Kidney (tissue), 13 donors: ENCODE measurements at regions not wholly inside any gene's neighbourhood (a gene's known extent, or its start where the extent isn't known, plus 50 kb on each side); places are given as distances from the start of the nearest gene placed in this dataset.

Experiments used
- DNase-seq, 5 donors: peaks; one replicate each; pipeline ENCODE4 v3.0.0-alpha.2; 2013 to 2020
- FAIRE-seq: peaks from 2 replicates; lab custom pipeline; 2012; peaks lifted over from hg19 to GRCh38; lab: Jason Lieb, UNC
- H3K27ac ChIP-seq, 2 donors: one replicate each; pipeline ENCODE4 v1.7.0; 2013; ENCODE audit warnings: low read depth in 2 of 2, low read length in 2 of 2, inconsistent platforms in 1 of 2
- H3K27me3 ChIP-seq: one replicate; pipeline ENCODE4 v1.7.1; 2013; ENCODE audit warnings: low read length, inconsistent platforms; ENCODE audit not compliant: control insufficient read depth, insufficient read depth
- H3K36me3 ChIP-seq, 3 donors: one replicate each; pipeline versions ENCODE4 v1.7.0 to v1.7.1; 2013; ENCODE audit warnings: low read length in 3 of 3, control low read depth in 1 of 3, inconsistent platforms in 1 of 3; ENCODE audit not compliant: insufficient read depth in 3 of 3, control insufficient read depth in 2 of 3
- H3K4me1 ChIP-seq, 3 donors: one replicate each; pipeline versions ENCODE4 v1.7.0 to v1.7.1; 2013; ENCODE audit warnings: low read length in 3 of 3, inconsistent platforms in 1 of 3, low read depth in 1 of 3; ENCODE audit not compliant: control insufficient read depth in 2 of 3, insufficient read depth in 2 of 3
- H3K4me3 ChIP-seq, 3 donors: one replicate each; pipeline versions ENCODE4 v1.7.0 to v1.8.1; 2013; ENCODE audit warnings: low read length in 3 of 3, control low read depth in 1 of 3, inconsistent platforms in 1 of 3
- H3K9ac ChIP-seq, 3 donors: one replicate each; pipeline versions ENCODE4 v1.7.0 to v1.7.1; 2013; ENCODE audit warnings: low read length in 3 of 3, control low read depth in 1 of 3, inconsistent platforms in 1 of 3
- H3K9me3 ChIP-seq, 3 donors: one replicate each; pipeline versions ENCODE4 v1.7.0 to v1.7.1; 2013; ENCODE audit warnings: low read length in 3 of 3, control low read depth in 1 of 3, inconsistent platforms in 1 of 3; ENCODE audit not compliant: control insufficient read depth in 2 of 3, insufficient read depth in 1 of 3
- intact Hi-C: fragments of 100-400 bp; cut with DNase I; formaldehyde crosslinking; loops from one replicate; pipeline ENCODE4 v1.11.1; 2022
- TF ChIP-seq, protein P1 (sequence below): IDR thresholded peaks from 3 replicates; pipeline ENCODE4 v1.5.1; 2012; ENCODE audit warnings: mild to moderate bottlenecking, moderate library complexity, borderline replicate concordance; ENCODE audit not compliant: insufficient read depth; ENCODE audit errors: extremely low read depth
- donor health status: control.
- donor health status: control.
- donor health status: control.
- donor health status: control.
- donor health status: control.
- donor health status: DM: yes; HTN: yes; CAD: no.
- donor health status: Normal renal cell carcinoma (clear cell type).

- Histone ChIP-seq H3K27me3 (no peaks in the 10 kb centered on the region), H3K36me3 (no peaks in the 10 kb centered on the region), H3K9ac (no peak overlapping the region), H3K4me3 (no peak overlapping the region), H3K27ac (no peak overlapping the region), H3K9me3 (no peaks in the 10 kb centered on the region), H3K4me1 (no peaks in the 10 kb centered on the region)
- no peak for FAIRE-seq
- TF ChIP-seq, protein P1, sequence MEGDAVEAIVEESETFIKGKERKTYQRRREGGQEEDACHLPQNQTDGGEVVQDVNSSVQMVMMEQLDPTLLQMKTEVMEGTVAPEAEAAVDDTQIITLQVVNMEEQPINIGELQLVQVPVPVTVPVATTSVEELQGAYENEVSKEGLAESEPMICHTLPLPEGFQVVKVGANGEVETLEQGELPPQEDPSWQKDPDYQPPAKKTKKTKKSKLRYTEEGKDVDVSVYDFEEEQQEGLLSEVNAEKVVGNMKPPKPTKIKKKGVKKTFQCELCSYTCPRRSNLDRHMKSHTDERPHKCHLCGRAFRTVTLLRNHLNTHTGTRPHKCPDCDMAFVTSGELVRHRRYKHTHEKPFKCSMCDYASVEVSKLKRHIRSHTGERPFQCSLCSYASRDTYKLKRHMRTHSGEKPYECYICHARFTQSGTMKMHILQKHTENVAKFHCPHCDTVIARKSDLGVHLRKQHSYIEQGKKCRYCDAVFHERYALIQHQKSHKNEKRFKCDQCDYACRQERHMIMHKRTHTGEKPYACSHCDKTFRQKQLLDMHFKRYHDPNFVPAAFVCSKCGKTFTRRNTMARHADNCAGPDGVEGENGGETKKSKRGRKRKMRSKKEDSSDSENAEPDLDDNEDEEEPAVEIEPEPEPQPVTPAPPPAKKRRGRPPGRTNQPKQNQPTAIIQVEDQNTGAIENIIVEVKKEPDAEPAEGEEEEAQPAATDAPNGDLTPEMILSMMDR: no peak
- intact Hi-C loops: no loop called here
- no peak for DNase-seq
Observed at GRCh38 chr16:13554005-13554404, 365.9 kb upstream of the ERCC4 start.

GRCh38 chr16:13554643-13555042 lies 365.3 kb upstream of the ERCC4 start:
- no peak overlapping the region for H3K4me3 ChIP-seq
- no peaks in the 10 kb centered on the region for H3K27me3 ChIP-seq
- no peaks in the 10 kb centered on the region for H3K4me1 ChIP-seq
- H3K36me3 ChIP-seq: no peaks in the 10 kb centered on the region
- H3K9ac ChIP-seq: no peak overlapping the region
- H3K9me3 ChIP-seq: no peaks in the 10 kb centered on the region
- FAIRE-seq (no peak), DNase-seq (no peak)
- intact Hi-C loops: no loop called here
- TF ChIP-seq, protein P1: no peak
- no peak overlapping the region for H3K27ac ChIP-seq

DNA sequence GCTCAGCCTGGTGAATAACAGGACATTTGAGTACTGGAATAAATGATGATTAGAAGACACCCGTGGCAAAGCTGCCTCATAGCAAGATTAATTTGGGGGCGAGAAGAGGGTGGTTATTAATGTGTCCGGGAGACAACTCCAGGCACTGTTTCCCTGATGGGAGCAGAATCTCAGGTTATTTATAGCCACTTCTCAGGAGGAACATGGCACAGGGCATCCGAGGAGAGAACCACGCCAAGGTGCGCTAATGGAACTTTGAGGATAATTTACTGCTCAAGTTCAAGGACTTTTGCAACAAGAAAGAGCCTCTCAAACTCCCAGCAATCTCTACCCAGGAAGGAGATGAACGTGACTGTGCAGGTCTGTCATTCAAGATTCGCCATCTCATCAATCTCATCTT lies 362.5 kb upstream of the ERCC4 start:
- intact Hi-C loops: no loop called here
- Histone ChIP-seq H3K27ac (no peak overlapping the region), H3K9ac (no peak overlapping the region), H3K4me1 (no peaks in the 10 kb centered on the region), H3K36me3 (no peaks in the 10 kb centered on the region), H3K27me3 (no peaks in the 10 kb centered on the region), H3K4me3 (no peak overlapping the region), H3K9me3 (no peaks in the 10 kb centered on the region)
- DNase-seq (peak in 2 of 5 donors; percentile 8 to 21), FAIRE-seq (no peak)
- TF ChIP-seq, protein P1: no peak

GRCh38 chr16:13558752-13559151 lies 361.2 kb upstream of the ERCC4 start:
- no peak overlapping the region for H3K4me3 ChIP-seq
- H3K36me3 ChIP-seq: no peaks in the 10 kb centered on the region
- H3K9ac ChIP-seq: no peak overlapping the region
- H3K4me1 ChIP-seq: no peaks in the 10 kb centered on the region
- no peak for FAIRE-seq
- H3K27ac ChIP-seq: no peak overlapping the region
- H3K9me3 ChIP-seq: no peaks in the 10 kb centered on the region
- H3K27me3 ChIP-seq: no peaks in the 10 kb centered on the region
- DNase-seq: no peak
- intact Hi-C loops: no loop called here
- TF ChIP-seq, protein P1: no peak
